ENCODE measurements at regions not wholly inside any gene's neighbourhood (a gene's known extent, or its start where the extent isn't known, plus 50 kb on each side); places are given as distances from the start of the nearest gene placed in this dataset.

DNA sequence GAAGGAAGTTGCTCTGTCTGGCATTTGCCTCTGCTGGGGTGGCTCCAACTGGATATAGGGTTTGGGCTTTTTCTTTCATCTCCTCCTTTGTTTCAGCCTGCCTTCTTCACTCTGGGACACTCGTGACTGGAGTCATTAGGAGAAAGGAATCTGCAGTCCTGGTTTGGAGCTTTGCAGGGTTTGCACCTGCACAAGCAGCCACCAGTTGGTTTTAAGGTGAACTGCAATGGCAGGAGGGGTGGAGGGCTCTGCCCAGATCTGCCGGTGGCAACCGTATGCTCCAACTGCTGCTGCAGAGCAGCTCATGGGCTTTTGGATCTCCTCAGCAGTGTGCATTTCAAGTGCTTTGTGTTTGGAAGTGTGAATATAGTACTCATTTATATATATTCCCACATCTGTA lies 131.3 kb upstream of the MGAT5 start:
- no peak for ATAC-seq (ENCODE audit: low read depth)
- no peak overlapping the region for H2BK120ac ChIP-seq (ENCODE audit: low read depth, low read length)
- peaks cover 30 to 71% of the 10 kb centered on the region in 2 experiments for H3K79me1 ChIP-seq (ENCODE audit: low read depth in 1 of 2, low read length in 2 of 2)
- H2AFZ ChIP-seq (replicated peaks; ENCODE audit: low read length, poor library complexity): no peak overlapping the region
- no peak overlapping the region for H3K27ac ChIP-seq (ENCODE audit: insufficient read depth, low read length)
- H3K18ac ChIP-seq (ENCODE audit: low read depth, low read length): no peak overlapping the region
- ChIA-PET POLR2A (ENCODE audit: unreplicated experiment) (interaction anchor here (0.6 kb wide), 1 partner anchor 177 kb away, joined by 5 read pairs; no protein-coding TSS in a partner anchor), CTCF (interaction anchor here (0.9 kb wide), 1 partner anchor 86 kb away, joined by 3 read pairs; no protein-coding TSS in a partner anchor)
- H4K8ac ChIP-seq (ENCODE audit: low read depth in 2 of 2, low read length in 2 of 2): no peak overlapping the region
- no TSS peak for BruUV-seq (replicated peaks)
- no peak for DNase-seq
- no peak overlapping the region for H2AK9ac ChIP-seq (replicated peaks; ENCODE audit: low read depth, low read length, poor library complexity)
- H3K4me1 ChIP-seq (ENCODE audit: control insufficient read depth, insufficient read depth, low read length): peaks cover 35% of the 10 kb centered on the region
- intact Hi-C loops (cut with micrococcal nuclease): no loop called here
- no peak overlapping the region for H3K14ac ChIP-seq (replicated peaks; ENCODE audit: low read depth, low read length)
- peaks cover 5% of the 10 kb centered on the region for H3K36me3 ChIP-seq (ENCODE audit: control insufficient read depth, insufficient read depth, low read length)
- H3K23ac ChIP-seq (ENCODE audit: low read depth, low read length): peak overlapping the region; percentile 58
- peaks cover 36% of the 10 kb centered on the region for H3K9me1 ChIP-seq (ENCODE audit: insufficient read depth, low read length)
- H2BK15ac ChIP-seq (ENCODE audit: low read depth, low read length): no peak overlapping the region
- no CpG with 5 or more reads among the region's 3 CpGs for WGBS, 2 experiments (ENCODE audit: extremely low coverage in 2 of 2, insufficient read length in 1 of 2)
- no peaks in the 10 kb centered on the region for H3K27me3 ChIP-seq (ENCODE audit: control insufficient read depth, insufficient read depth, low read length)
- no peak overlapping the region for H2BK5ac ChIP-seq (ENCODE audit: low read depth, low read length, poor library complexity, severe bottlenecking)
- TF ChIP-seq CEBPB (IDR thresholded peaks at IDR 0.05; ENCODE audit: low read depth, low read length): no peak
- TF ChIP-seq, protein P1, sequence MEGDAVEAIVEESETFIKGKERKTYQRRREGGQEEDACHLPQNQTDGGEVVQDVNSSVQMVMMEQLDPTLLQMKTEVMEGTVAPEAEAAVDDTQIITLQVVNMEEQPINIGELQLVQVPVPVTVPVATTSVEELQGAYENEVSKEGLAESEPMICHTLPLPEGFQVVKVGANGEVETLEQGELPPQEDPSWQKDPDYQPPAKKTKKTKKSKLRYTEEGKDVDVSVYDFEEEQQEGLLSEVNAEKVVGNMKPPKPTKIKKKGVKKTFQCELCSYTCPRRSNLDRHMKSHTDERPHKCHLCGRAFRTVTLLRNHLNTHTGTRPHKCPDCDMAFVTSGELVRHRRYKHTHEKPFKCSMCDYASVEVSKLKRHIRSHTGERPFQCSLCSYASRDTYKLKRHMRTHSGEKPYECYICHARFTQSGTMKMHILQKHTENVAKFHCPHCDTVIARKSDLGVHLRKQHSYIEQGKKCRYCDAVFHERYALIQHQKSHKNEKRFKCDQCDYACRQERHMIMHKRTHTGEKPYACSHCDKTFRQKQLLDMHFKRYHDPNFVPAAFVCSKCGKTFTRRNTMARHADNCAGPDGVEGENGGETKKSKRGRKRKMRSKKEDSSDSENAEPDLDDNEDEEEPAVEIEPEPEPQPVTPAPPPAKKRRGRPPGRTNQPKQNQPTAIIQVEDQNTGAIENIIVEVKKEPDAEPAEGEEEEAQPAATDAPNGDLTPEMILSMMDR (conservative IDR thresholded peaks at IDR 0.05; ENCODE audit: low read depth, low read length): no peak
- TF ChIP-seq MXI1 (IDR thresholded peaks at IDR 0.05; ENCODE audit: borderline replicate concordance, low read depth, low read length): no peak
- TF ChIP-seq RCOR1 (IDR thresholded peaks at IDR 0.05; ENCODE audit: insufficient replicate concordance, low read length): no peak
- no peak for TF ChIP-seq POLR2A (IDR thresholded peaks at IDR 0.05; ENCODE audit: low read depth, low read length)
- TF ChIP-seq, protein P2, sequence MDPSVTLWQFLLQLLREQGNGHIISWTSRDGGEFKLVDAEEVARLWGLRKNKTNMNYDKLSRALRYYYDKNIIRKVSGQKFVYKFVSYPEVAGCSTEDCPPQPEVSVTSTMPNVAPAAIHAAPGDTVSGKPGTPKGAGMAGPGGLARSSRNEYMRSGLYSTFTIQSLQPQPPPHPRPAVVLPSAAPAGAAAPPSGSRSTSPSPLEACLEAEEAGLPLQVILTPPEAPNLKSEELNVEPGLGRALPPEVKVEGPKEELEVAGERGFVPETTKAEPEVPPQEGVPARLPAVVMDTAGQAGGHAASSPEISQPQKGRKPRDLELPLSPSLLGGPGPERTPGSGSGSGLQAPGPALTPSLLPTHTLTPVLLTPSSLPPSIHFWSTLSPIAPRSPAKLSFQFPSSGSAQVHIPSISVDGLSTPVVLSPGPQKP (IDR thresholded peaks at IDR 0.05; ENCODE audit: borderline replicate concordance, low read depth, low read length): no peak
- TF ChIP-seq RFX5 (IDR thresholded peaks at IDR 0.05; ENCODE audit: low read depth, low read length): no peak
- TF ChIP-seq SMC3 (IDR thresholded peaks at IDR 0.05; ENCODE audit: low read depth, low read length): no peak
- no peak for TF ChIP-seq MAFK (IDR thresholded peaks at IDR 0.05; ENCODE audit: low read depth, low read length)
- TF ChIP-seq, protein P3, sequence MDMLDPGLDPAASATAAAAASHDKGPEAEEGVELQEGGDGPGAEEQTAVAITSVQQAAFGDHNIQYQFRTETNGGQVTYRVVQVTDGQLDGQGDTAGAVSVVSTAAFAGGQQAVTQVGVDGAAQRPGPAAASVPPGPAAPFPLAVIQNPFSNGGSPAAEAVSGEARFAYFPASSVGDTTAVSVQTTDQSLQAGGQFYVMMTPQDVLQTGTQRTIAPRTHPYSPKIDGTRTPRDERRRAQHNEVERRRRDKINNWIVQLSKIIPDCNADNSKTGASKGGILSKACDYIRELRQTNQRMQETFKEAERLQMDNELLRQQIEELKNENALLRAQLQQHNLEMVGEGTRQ (IDR thresholded peaks at IDR 0.05; ENCODE audit: low read depth, low read length): no peak
- TF ChIP-seq CHD1 (IDR thresholded peaks at IDR 0.05; ENCODE audit: low read depth, low read length): no peak
- TF ChIP-seq RAD21 (IDR thresholded peaks at IDR 0.05; ENCODE audit: low read length): no peak
- no peak for TF ChIP-seq NFE2L2 (IDR thresholded peaks at IDR 0.05; ENCODE audit: low read depth, low read length)
- TF ChIP-seq MAZ (IDR thresholded peaks at IDR 0.05; ENCODE audit: borderline replicate concordance, low read depth, low read length): no peak
- no peak for TF ChIP-seq BHLHE40 (IDR thresholded peaks at IDR 0.05; ENCODE audit: low read depth, low read length)
- H3K4me2 ChIP-seq (ENCODE audit: low read depth, low read length): peak overlapping the region; percentile 25; the same call in 1 of the 2 replicates
- H3K4ac ChIP-seq (ENCODE audit: low read depth, low read length): no peak overlapping the region
- H2BK20ac ChIP-seq (ENCODE audit: low read depth, low read length): no peak overlapping the region
- H3K56ac ChIP-seq (ENCODE audit: extremely low read depth, insufficient read depth, low read length): no peak overlapping the region
- in situ Hi-C loops (cut with MboI; ENCODE audit: low sequenced_read_pairs): no loop called here
- dilution Hi-C loops (cut with HindIII; ENCODE audit: low sequenced_read_pairs, unreplicated experiment): no loop called here
- H2AK5ac ChIP-seq (ENCODE audit: low read depth, low read length): no peak overlapping the region
- peaks cover 67% of the 10 kb centered on the region for H4K20me1 ChIP-seq (ENCODE audit: insufficient read depth, low read length)
- no peak overlapping the region for H3K9ac ChIP-seq (ENCODE audit: low read depth, low read length)
- H3K9me3 ChIP-seq (ENCODE audit: control insufficient read depth, insufficient read depth, low read length): no peaks in the 10 kb centered on the region
- no peak overlapping the region for H4K91ac ChIP-seq (ENCODE audit: insufficient read depth, low read depth, low read length)
- H3K4me3 ChIP-seq (ENCODE audit: insufficient read depth, low read depth, low read length): no peak overlapping the region
- H4K5ac ChIP-seq (ENCODE audit: low read depth, low read length): no peak overlapping the region
